Peyer's patch (tissue), 4 donors: ENCODE measurements at regions not wholly inside any gene's neighbourhood (a gene's known extent, or its start where the extent isn't known, plus 50 kb on each side); places are given as distances from the start of the nearest gene placed in this dataset.

Source experiments
- POLR2A ChIP-seq, 2 donors: fragments of 450-650 bp; IDR thresholded peaks; one replicate each; pipeline ENCODE4 v1.5.1; 2017; ENCODE audit warnings: antibody characterized with exemption in 2 of 2, mild to moderate bottlenecking in 2 of 2, moderate library complexity in 2 of 2
- TF ChIP-seq, protein P1 (sequence below), 6 experiments: fragments of 450-650 bp in 4 of 6; fragments of 200-600 bp in 2 of 6; sonication (generic) in 1 of 6; IDR thresholded peaks; one replicate each; pipeline ENCODE4 v1.5.1; 2017 to 2019; ENCODE audit warnings: antibody characterized with exemption in 6 of 6, mild to moderate bottlenecking in 3 of 6, moderate library complexity in 1 of 6

DNA sequence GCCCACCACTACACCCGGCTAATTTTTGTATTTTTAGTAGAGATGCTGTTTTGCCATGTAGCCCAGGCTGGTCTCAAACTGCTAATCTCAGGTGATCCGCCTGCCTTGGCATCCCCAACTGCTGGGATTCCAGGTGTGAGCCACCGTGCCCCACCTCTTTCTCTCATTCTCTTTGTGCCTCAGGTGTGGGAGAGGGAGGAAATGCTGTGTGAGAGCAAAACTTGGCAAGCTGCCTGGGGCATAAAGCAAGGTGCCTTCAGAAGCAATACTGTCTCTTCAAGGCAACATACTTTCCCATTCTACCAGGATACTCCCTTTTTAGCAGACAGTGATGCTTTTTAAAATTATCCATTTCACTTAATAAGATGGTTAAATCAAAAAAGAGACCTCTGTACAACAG lies 53.2 kb upstream of the RFC3 start:
- TF ChIP-seq, protein P1, sequence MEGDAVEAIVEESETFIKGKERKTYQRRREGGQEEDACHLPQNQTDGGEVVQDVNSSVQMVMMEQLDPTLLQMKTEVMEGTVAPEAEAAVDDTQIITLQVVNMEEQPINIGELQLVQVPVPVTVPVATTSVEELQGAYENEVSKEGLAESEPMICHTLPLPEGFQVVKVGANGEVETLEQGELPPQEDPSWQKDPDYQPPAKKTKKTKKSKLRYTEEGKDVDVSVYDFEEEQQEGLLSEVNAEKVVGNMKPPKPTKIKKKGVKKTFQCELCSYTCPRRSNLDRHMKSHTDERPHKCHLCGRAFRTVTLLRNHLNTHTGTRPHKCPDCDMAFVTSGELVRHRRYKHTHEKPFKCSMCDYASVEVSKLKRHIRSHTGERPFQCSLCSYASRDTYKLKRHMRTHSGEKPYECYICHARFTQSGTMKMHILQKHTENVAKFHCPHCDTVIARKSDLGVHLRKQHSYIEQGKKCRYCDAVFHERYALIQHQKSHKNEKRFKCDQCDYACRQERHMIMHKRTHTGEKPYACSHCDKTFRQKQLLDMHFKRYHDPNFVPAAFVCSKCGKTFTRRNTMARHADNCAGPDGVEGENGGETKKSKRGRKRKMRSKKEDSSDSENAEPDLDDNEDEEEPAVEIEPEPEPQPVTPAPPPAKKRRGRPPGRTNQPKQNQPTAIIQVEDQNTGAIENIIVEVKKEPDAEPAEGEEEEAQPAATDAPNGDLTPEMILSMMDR (IDR thresholded peaks at IDR 0.05) = no peak
- TF ChIP-seq POLR2A (IDR thresholded peaks at IDR 0.05) = no peak
